Right ventricle myocardium inferior (tissue), 1 donor: ENCODE measurements at regions not wholly inside any gene's neighbourhood (a gene's known extent, or its start where the extent isn't known, plus 50 kb on each side); places are given as distances from the start of the nearest gene placed in this dataset.

Experiments used
- ATAC-seq: fragments of 200-7000 bp; cut with Tn5 transposase; one replicate; pipeline ENCODE4 v1.9.1; 2020; ENCODE audit warnings: mild to moderate bottlenecking, moderate library complexity
- DNase-seq: peaks from one replicate; pipeline ENCODE4 v3.0.0; 2021; ENCODE audit errors: missing footprints
- intact Hi-C: fragments of 100-400 bp; cut with DNase I; formaldehyde crosslinking; loops from one replicate; pipeline ENCODE4 v1.11.0; 2022
- donor health status: DM: no; HTN: yes; CAD: no; lungs with severe emphysema.

DNA sequence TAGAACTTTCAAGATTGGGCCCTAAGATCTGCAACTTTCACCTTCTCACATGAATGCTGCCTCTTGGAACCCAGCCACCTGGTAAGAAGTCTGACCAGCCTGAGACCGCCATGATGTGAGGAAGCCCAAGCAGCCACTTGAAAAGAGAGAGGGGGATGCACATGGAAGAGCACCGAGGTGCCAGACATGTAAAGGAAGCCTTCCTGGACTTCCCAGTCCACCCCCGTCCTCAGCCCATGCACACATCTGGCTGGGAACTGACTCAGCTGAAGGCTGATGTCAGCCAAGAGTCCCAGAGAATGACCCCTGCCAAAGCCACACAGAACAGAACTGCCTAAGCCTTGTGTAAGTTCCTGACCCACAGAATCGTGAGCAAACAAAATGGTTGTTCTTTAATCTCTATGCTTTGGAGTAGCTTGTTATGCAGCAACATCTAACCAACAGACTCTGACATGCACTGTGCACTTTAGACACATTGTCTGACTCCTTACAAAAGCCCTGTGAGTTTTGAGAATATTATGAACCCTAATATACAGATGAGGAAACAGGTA, 86.7 kb downstream of the RMI2 start:
- DNase-seq = no peak
- intact Hi-C loops = no loop called here
- ATAC-seq = no peak

GRCh38 chr16:11432856-11433395, 87.7 kb downstream of the RMI2 start:
- DNase-seq (no peak), ATAC-seq (no peak)
- intact Hi-C loops = no loop called here

DNA sequence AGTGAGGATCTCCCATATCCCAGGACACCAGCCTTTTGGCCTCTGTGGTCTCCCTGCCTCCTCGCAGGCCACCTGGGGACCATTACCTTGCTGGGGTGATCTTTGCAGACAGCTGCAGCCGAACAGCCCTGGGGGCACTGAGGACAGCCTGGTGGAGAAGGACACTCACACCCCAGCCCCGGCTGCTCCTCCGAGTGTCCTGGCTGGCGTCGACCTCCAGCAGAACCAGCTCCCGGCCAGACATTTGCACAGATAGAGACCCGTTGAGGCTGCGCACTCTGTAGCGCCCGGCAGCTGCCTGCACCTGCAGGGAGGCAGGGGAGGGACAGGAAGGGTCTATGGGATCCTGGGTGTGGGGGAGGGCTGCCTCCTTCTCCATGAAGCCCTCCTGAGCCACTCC, 90.3 kb downstream of the RMI2 start:
- intact Hi-C loops = no loop called here
- DNase-seq (no peak), ATAC-seq (no peak)

DNA sequence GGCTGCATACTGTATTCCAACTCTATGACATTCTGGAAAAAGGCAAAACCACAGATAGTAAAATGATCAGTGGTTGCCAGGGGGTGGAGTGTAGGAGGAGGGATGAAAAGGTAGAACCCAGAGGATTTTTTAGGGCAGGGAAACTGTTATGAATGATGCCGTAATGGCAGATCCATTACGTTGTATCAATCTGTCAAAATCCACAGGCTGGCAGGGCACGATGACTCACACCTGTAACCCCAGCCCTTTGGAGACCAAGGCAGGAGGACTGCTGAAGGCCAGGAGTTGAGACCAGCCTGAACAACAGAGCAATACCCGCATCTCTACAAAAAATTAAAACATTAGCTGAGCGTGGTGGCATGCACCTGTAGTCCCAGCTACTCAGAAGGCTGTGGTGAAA, 91.8 kb downstream of the RMI2 start:
- intact Hi-C loops = no loop called here
- DNase-seq (no peak), ATAC-seq (no peak)

DNA sequence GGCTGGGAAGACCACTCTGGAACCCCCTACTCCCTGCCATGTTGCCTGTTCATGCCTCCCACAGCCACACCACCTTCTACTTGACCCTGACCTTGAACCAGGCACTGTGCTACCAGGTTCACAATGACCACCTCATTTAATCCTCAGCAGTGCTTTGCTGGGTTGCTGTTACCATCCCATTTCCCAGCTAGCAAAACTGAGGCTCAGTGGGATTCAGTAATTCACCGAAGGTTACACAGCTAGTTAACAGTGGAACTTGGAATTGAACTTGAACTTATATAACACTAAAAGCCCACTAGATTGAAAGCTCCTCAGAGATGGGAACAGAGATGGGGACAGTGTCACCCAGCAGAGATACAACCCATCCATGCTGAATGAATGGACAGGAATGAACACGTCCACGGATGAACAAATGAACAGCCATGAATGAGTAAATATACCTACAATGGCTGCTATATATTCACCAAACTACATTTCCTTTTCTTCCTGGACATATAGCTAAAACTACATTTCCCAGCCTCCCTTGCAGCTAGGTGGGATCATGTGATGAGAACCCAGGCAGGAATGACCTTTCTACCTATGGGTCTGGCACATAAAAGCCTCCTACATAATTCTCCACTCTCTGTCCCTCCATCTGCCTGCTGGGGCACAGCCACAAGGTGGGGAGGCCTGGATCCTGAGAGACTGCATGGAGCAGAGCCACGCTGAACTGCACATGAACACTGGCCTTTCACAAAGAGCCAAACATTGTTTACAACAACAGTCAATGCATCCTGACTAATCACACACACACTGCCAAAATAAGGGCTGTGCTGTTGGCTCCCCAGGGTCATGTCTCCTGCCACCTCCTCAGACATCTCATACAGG, 94.8 kb downstream of the RMI2 start:
- ATAC-seq = no peak
- intact Hi-C loops = no loop called here
- DNase-seq = no peak

DNA sequence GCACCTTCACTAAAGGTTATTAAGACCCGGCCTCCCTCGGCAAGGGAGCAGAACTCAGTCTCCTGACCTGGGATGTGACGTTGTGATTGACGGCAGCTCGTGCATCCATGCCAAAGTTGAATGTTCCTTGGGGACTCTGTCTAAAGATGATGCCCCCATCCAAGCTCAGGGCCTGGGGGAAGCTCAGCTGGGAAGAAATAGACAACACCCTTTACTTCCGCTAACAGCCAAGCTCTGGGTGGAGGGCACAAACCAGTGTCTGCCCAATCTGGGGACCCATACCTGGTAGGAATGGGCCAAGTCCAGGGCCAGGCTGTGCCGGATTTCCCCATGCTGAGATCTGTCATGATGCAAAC, 95.4 kb downstream of the RMI2 start:
- ATAC-seq = no peak
- DNase-seq = no peak
- intact Hi-C loops = no loop called here

DNA sequence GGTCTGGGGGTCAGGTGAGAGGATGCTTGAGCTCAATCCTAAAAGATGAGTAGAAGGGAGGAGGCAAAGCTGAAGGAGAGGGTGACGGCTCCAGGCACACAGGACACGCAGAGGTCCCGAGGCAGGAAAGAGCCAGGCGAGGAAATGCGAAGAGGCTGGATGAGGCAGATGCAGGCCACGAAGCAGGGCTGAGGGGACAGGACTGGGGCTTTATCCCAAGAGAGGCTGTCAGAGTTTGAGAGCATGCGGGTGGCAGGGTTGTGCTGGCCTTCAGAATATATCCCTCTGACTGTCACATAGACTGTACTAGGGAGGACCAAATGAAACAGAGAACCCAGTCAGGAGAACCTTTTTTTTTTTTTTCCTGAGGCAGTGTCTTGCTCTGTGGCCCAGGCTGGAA, 100.2 kb downstream of the RMI2 start:
- ATAC-seq = no peak
- intact Hi-C loops = no loop called here
- DNase-seq = no peak

DNA sequence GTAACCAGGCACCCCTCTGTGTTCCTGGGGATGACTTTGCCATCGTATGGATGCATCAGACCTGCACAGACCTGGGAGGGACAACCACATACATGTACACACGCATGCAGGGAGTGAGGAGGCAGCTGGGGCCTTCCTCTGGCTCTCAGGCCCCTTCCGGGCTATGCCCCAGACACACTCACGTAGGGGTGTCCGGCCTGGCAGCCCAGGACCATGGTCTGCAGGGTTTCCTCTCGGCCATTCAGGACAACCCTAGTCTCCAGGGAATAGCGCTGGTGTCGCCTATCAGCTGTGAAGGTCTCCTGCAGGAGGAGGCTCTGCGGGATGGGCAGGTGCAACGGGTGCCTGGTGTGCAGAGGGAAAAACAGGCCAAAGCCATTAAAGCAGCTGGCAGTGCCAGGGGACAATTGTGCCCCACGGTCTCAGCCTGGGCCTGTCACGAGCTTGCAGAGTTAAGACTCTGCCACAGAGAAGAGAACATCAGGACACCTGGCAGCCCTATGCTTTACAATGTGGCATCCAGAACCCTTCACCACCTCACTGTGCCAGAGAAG, 101.4 kb downstream of the RMI2 start:
- DNase-seq = no peak
- intact Hi-C loops = no loop called here
- no peak for ATAC-seq

DNA sequence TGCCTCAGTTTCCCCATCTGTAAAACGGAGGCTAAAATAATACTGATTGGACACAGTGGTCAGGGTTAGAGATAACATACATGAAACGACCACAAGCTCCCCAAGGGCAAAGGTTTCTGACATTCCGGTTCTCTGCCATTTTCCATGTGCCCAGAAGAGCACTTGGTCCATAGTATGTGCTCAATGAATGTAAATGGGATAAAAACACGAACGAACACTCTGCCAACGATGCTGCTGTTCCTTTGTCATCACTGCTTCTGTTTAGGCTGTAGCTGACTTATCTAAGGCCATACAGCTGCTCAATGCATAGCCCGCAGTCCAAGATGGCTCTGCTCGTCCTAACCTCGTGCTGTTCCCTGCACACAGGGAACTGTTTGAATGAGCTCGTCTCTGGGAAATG, 102.0 kb downstream of the RMI2 start:
- intact Hi-C loops = no loop called here
- ATAC-seq = no peak
- no peak for DNase-seq

DNA sequence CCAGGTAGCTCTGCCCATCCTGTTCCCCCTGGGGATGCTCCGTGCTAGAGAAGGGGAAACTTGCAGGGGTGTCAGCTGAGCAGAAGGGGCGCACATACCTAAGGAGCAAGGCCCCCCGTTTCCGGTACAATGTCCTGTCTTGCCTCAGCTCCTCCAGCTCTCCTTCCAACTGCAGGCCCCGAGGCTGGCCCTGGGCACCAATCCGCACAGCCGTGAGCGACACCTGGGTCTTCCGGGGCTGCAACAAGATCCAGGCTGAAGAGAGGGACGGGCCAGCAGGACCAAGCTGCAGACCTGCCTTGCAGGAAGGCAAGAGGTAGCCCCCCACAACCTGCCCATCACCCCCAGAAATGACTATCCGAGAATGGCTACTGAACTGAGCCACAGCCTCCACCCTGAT, 102.6 kb downstream of the RMI2 start:
- no peak for ATAC-seq
- DNase-seq = no peak
- intact Hi-C loops = no loop called here

- DNase-seq (no peak), ATAC-seq (no peak)
- intact Hi-C loops = no loop called here
Measured at GRCh38 chr16:11448796-11449416, 103.6 kb downstream of the RMI2 start.

DNA sequence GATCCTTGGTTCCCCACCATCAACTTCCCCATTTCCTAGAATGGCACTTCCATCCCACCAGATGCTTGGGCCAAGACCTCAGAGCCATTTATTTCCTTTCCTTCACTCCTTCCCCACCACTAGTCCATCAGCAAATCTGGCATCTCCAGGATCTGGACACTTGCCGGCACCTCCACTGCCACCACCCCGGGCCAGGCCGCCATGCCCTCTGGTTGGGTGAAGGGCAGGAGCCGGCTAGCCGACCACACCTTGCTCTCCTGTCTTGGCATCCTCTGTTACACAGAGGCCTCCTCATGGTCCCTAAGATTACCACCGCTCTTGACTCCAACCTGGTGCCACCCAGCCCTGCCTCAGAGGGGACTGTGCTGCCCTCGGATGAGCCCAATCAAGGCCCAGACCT, 104.5 kb downstream of the RMI2 start:
- intact Hi-C loops = no loop called here
- DNase-seq = no peak
- no peak for ATAC-seq

GRCh38 chr16:11450136-11450535, 104.9 kb downstream of the RMI2 start:
- DNase-seq = no peak
- no peak for ATAC-seq
- intact Hi-C loops = no loop called here

DNA sequence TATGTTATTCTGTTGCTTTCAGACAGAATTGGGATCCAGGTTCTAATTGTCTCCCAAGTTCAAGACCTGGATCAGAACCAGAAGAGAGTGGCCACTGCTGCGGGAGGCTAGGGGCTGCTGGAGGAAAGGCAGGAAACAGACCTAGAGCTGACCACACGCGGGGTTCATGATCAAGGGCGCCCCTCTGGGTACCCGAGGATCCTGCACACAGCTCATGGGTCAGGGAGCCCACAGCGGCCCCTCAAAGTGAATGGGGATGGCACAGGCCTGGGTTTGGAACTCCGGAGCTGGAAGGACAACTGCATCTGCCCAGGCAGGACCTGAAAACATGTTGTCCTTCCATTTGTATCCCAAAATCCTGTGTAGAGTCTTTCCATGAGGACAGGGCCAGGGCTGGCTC, 107.0 kb downstream of the RMI2 start:
- intact Hi-C loops = no loop called here
- DNase-seq (no peak), ATAC-seq (no peak)

DNA sequence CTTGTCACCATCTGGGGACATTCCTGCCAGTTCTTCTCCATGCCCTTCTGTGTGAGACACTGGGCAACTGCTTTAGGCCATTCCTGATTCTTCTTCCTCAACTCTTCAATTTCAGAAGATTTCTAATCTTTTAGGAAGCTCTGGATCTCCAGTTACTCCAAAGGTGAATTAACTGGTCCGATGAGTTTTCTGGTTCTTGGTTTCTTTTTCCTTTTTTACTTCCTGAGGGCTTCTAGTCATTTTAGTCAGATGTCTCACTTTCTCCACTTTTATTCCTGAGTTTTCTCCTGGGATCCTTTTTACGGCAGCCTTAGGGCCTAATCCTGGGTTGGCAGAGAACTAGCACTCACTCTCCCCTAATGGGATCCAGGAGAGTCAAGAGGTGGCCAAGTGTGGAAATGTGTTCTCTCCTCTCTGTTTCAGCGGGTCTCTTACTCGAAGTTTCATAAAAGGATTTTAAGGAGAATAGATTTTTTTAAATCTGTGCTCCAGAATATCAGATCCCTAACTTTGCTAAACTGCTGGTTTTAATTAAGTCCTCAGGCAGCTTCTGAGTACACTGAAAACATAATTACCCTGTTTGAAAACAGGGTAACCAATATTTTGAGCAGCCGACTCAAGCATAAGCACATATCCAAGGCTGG, 107.6 kb downstream of the RMI2 start:
- ATAC-seq = peak; percentile 46
- DNase-seq = no peak
- intact Hi-C loops = no loop called here

DNA sequence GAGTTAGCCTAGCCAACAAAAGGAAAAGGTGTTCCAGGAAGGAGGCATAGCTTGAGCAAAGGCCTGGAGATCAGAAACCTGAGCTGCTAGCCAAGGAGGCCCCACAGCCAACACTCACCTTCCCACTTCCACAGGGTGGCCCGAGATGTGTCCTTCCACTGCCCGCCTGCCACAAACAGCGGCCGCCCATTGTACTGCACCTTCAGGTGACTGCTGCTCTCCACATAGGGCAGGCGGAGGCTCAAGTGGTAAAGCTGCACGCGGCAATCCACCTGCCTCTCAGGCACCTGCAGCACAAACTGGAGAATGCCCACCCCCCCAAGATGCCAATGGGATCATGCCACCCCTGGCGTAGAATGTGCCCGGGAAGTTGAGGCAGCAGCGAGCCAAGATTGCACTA, 111.5 kb downstream of the RMI2 start:
- intact Hi-C loops = no loop called here
- DNase-seq (no peak), ATAC-seq (no peak)

- no peak for ATAC-seq
- intact Hi-C loops = no loop called here
- no peak for DNase-seq
Measured at GRCh38 chr16:11459722-11460121, 114.5 kb downstream of the RMI2 start.

DNA sequence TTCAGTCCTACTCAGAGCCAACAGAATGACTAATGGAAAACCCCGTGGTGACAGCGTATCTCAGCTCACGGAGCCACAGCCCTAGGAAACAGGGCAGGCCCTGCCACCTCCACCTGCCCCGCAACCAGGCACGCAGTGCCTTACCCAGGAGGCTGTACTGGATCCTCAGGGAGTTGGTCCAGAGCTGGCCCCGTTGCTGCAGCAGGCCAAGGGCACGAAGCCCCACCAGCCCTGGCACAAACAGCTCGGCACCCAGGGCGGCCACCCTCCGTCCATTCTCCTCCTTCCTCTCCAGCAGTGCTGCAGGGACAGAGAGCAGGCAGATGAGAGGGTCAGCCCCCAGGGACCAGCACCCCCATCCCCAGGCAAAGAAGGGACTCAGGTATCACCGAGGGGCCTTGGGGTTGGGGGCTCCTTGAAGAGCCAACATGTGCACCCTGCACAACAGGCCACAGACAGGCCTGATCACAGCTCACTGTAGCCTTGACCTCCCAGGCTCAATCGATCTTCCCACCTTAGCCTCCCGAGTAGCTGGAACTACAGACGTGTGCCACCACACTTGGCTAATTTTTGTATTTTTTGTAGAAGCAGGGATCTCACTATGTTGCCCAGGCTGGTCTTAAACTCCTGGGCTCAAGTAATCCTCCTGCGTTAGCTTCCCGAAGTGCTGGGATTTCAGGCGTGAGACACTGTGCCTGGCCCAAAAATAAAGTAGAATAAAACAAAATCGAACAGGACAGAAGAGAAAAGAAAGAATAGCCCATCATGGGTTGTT, 115.7 kb downstream of the RMI2 start:
- DNase-seq = no peak
- no peak for ATAC-seq
- intact Hi-C loops = no loop called here

GRCh38 chr16:11461595-11461990, 116.3 kb downstream of the RMI2 start:
- intact Hi-C loops = no loop called here
- DNase-seq = no peak
- ATAC-seq = no peak
